Mesenchymal stem cell (in vitro differentiated cells and primary cell): ENCODE measurements at regions not wholly inside any gene's neighbourhood (a gene's known extent, or its start where the extent isn't known, plus 50 kb on each side); places are given as distances from the start of the nearest gene placed in this dataset.

ENCODE experiments used
- DNase-seq: peaks from one replicate; pipeline ENCODE4 v3.0.0-alpha.2; 2013
- H2AFZ ChIP-seq: one replicate; pipeline ENCODE4 v1.6.1; 2013; ENCODE audit warnings: low read depth, mild to moderate bottlenecking, control low read depth, inconsistent platforms, low read length, moderate library complexity
- H2AK5ac ChIP-seq: 2 replicates; pipeline ENCODE4 v1.6.1; 2013; ENCODE audit warnings: low read length, moderate library complexity, mild to moderate bottlenecking, inconsistent platforms; ENCODE audit not compliant: severe bottlenecking
- H2BK120ac ChIP-seq: one replicate; pipeline ENCODE4 v1.6.1; 2013; ENCODE audit warnings: low read depth, mild to moderate bottlenecking, inconsistent platforms, low read length, moderate library complexity
- H2BK12ac ChIP-seq, 2 experiments: one replicate each; pipeline ENCODE4 v1.6.1; 2013; ENCODE audit warnings: inconsistent platforms in 2 of 2, low read length in 2 of 2, mild to moderate bottlenecking in 2 of 2, moderate library complexity in 2 of 2, control low read depth in 1 of 2
- H2BK15ac ChIP-seq: one replicate; pipeline ENCODE4 v1.6.1; 2013; ENCODE audit warnings: mild to moderate bottlenecking, low read depth, inconsistent platforms; ENCODE audit not compliant: poor library complexity, severe bottlenecking
- H2BK5ac ChIP-seq: 2 replicates; pipeline ENCODE4 v1.6.1; 2013; ENCODE audit warnings: low read depth, mild to moderate bottlenecking, low read length, control low read depth, inconsistent platforms; ENCODE audit not compliant: poor library complexity, severe bottlenecking
- H3K14ac ChIP-seq, 2 experiments: one replicate each; pipeline ENCODE4 v1.6.1; 2013; ENCODE audit warnings: inconsistent platforms in 2 of 2, low read length in 2 of 2, control low read depth in 1 of 2, mild to moderate bottlenecking in 1 of 2, moderate library complexity in 1 of 2
- H3K18ac ChIP-seq, 2 experiments: one replicate each; pipeline ENCODE4 v1.6.1; 2013; ENCODE audit warnings: inconsistent platforms in 2 of 2, low read length in 2 of 2, control low read depth in 1 of 2, low read depth in 1 of 2, mild to moderate bottlenecking in 1 of 2
- H3K23ac ChIP-seq, 2 experiments: one replicate each; pipeline ENCODE4 v1.6.1; 2013; ENCODE audit warnings: inconsistent platforms in 2 of 2, low read length in 2 of 2, mild to moderate bottlenecking in 2 of 2, moderate library complexity in 2 of 2, control low read depth in 1 of 2
- H3K27ac ChIP-seq: 2 replicates; pipeline ENCODE4 v1.5.1; 2013; ENCODE audit warnings: mild to moderate bottlenecking, moderate library complexity, low read length, control low read depth, inconsistent platforms; ENCODE audit not compliant: poor library complexity, severe bottlenecking
- H3K27me3 ChIP-seq, 2 experiments: 2 replicates each; pipeline versions ENCODE4 v1.6.1 to v1.7.0; 2013; ENCODE audit warnings: low read length in 2 of 2, mild to moderate bottlenecking in 2 of 2, moderate library complexity in 2 of 2, control low read depth in 1 of 2, inconsistent platforms in 1 of 2; ENCODE audit not compliant: control insufficient read depth in 1 of 2, insufficient read depth in 1 of 2
- H3K36me3 ChIP-seq, 2 experiments: 2 replicates each; pipeline versions ENCODE4 v1.6.1 to v1.7.0; 2013; ENCODE audit warnings: low read length in 2 of 2, control low read depth in 1 of 2, inconsistent platforms in 1 of 2, low read depth in 1 of 2, mild to moderate bottlenecking in 1 of 2; ENCODE audit not compliant: insufficient read depth in 2 of 2, control insufficient read depth in 1 of 2
- H3K4ac ChIP-seq, 2 experiments: one replicate each; pipeline ENCODE4 v1.6.1; 2013; ENCODE audit warnings: inconsistent platforms in 2 of 2, low read length in 2 of 2, mild to moderate bottlenecking in 2 of 2, moderate library complexity in 2 of 2, control low read depth in 1 of 2, low read depth in 1 of 2
- H3K4me1 ChIP-seq: 2 replicates; pipeline ENCODE4 v1.6.1; 2013; ENCODE audit warnings: low read depth, low read length, control low read depth; ENCODE audit not compliant: control insufficient read depth, insufficient read depth
- H3K4me2 ChIP-seq: 2 replicates; pipeline ENCODE4 v1.6.1; 2013; ENCODE audit warnings: low read length, mild to moderate bottlenecking, inconsistent platforms; ENCODE audit not compliant: poor library complexity, severe bottlenecking
- H3K4me3 ChIP-seq, 2 experiments: 2 replicates each; pipeline versions ENCODE4 v1.5.1 to v1.7.0; 2013; ENCODE audit warnings: low read length in 2 of 2, mild to moderate bottlenecking in 2 of 2, control low read depth in 1 of 2, low read depth in 1 of 2; ENCODE audit not compliant: insufficient read depth in 1 of 2
- H3K79me1 ChIP-seq: replicated peaks from 2 replicates; pipeline ENCODE4 v1.6.1; 2013; ENCODE audit warnings: mild to moderate bottlenecking, control low read depth, low read length, inconsistent platforms; ENCODE audit not compliant: poor library complexity, severe bottlenecking
- H3K9ac ChIP-seq: 2 replicates; pipeline ENCODE4 v1.7.0; 2013; ENCODE audit warnings: mild to moderate bottlenecking, low read length, moderate library complexity
- H3K9me3 ChIP-seq: 2 replicates; pipeline ENCODE4 v1.7.0; 2013; ENCODE audit warnings: mild to moderate bottlenecking, low read length; ENCODE audit not compliant: control insufficient read depth
- H4K8ac ChIP-seq: one replicate; pipeline ENCODE4 v1.6.1; 2013; ENCODE audit warnings: inconsistent platforms, mild to moderate bottlenecking, low read length, moderate library complexity
- H4K91ac ChIP-seq: one replicate; pipeline ENCODE4 v1.6.1; 2013; ENCODE audit warnings: mild to moderate bottlenecking, low read length, inconsistent platforms
- WGBS: methylation state at CpG from one replicate; pipeline ENCODE4 v1.1.7; 2013; ENCODE audit warnings: mixed read lengths; 5-methylcytosine and 5-hydroxymethylcytosine counted together

- no peak for DNase-seq
- Histone ChIP-seq H3K14ac (no peak overlapping the region), H3K4ac (no peak overlapping the region), H3K18ac (no peak overlapping the region), H2BK12ac (no peak overlapping the region), H3K4me1 (no peaks in the 10 kb centered on the region), H2BK15ac (no peak overlapping the region), H3K4me3 (no peak overlapping the region), H3K9ac (no peak overlapping the region), H2AK5ac (no peak overlapping the region), H3K4me2 (no peak overlapping the region), H3K79me1 (no peaks in the 10 kb centered on the region), H3K23ac (no peak overlapping the region), H3K27ac (no peak overlapping the region), H3K9me3 (peaks cover 4% of the 10 kb centered on the region), H4K8ac (no peak overlapping the region), H3K36me3 (no peaks in the 10 kb centered on the region), H2BK5ac (no peak overlapping the region), H2AFZ (no peak overlapping the region), H3K27me3 (no peaks in the 10 kb centered on the region), H2BK120ac (no peak overlapping the region), H4K91ac (no peak overlapping the region)
- WGBS, result 92% methylated on average over 1 of the region's 1 CpG
These were observed 298.7 kb downstream of the RPL10L start for GRCh38 chr14:46352844-46353243.

GRCh38 chr14:46344327-46344937 is 307.1 kb downstream of the RPL10L start:
- no peaks in the 10 kb centered on the region for H3K36me3 ChIP-seq
- H2BK12ac ChIP-seq, result no peak overlapping the region
- H3K14ac ChIP-seq, result no peak overlapping the region
- 35% methylated on average over 2 of the region's 4 CpGs for WGBS
- H3K9ac ChIP-seq, result no peak overlapping the region
- H4K91ac ChIP-seq, result no peak overlapping the region
- no peak overlapping the region for H3K4me2 ChIP-seq
- H3K27me3 ChIP-seq, result no peaks in the 10 kb centered on the region
- H3K4me3 ChIP-seq, result no peak overlapping the region
- no peaks in the 10 kb centered on the region for H3K79me1 ChIP-seq
- H2BK120ac ChIP-seq, result no peak overlapping the region
- DNase-seq, result peak; percentile 52
- no peaks in the 10 kb centered on the region for H3K4me1 ChIP-seq
- no peak overlapping the region for H3K27ac ChIP-seq
- H2AFZ ChIP-seq, result no peak overlapping the region
- H2AK5ac ChIP-seq, result no peak overlapping the region
- H3K4ac ChIP-seq, result no peak overlapping the region
- H2BK5ac ChIP-seq, result no peak overlapping the region
- no peak overlapping the region for H3K23ac ChIP-seq
- no peak overlapping the region for H3K18ac ChIP-seq
- H4K8ac ChIP-seq, result no peak overlapping the region
- no peaks in the 10 kb centered on the region for H3K9me3 ChIP-seq
- H2BK15ac ChIP-seq, result no peak overlapping the region

GRCh38 chr14:46325777-46326176 is 325.8 kb downstream of the RPL10L start:
- H4K8ac ChIP-seq, result no peak overlapping the region
- H3K4me1 ChIP-seq, result no peaks in the 10 kb centered on the region
- H3K4me3 ChIP-seq, result no peak overlapping the region
- H2AFZ ChIP-seq, result no peak overlapping the region
- H4K91ac ChIP-seq, result no peak overlapping the region
- H2BK120ac ChIP-seq, result no peak overlapping the region
- no peak overlapping the region for H3K4ac ChIP-seq
- peak overlapping the region in 1 of 2 experiments; percentile 3 for H2BK12ac ChIP-seq
- no peak for DNase-seq
- no peaks in the 10 kb centered on the region for H3K79me1 ChIP-seq
- H2BK5ac ChIP-seq, result no peak overlapping the region
- no peaks in the 10 kb centered on the region for H3K36me3 ChIP-seq
- H2BK15ac ChIP-seq, result no peak overlapping the region
- H3K9me3 ChIP-seq, result no peaks in the 10 kb centered on the region
- H3K18ac ChIP-seq, result no peak overlapping the region
- H3K4me2 ChIP-seq, result no peak overlapping the region
- no peak overlapping the region for H3K23ac ChIP-seq
- no peak overlapping the region for H3K27ac ChIP-seq
- H2AK5ac ChIP-seq, result no peak overlapping the region
- no peak overlapping the region for H3K9ac ChIP-seq
- WGBS, result no CpG with 5 or more reads among the region's 2 CpGs
- H3K27me3 ChIP-seq, result no peaks in the 10 kb centered on the region
- H3K14ac ChIP-seq, result no peak overlapping the region

- no peak overlapping the region for H3K18ac ChIP-seq
- H3K4me3 ChIP-seq, result no peak overlapping the region
- H3K36me3 ChIP-seq, result no peaks in the 10 kb centered on the region
- H2AFZ ChIP-seq, result no peak overlapping the region
- H2AK5ac ChIP-seq, result no peak overlapping the region
- no peak overlapping the region for H3K9ac ChIP-seq
- no peak overlapping the region for H3K14ac ChIP-seq
- no peak overlapping the region for H2BK5ac ChIP-seq
- peak overlapping the region; percentile 75 for H4K8ac ChIP-seq
- WGBS, result 86% methylated on average over 5 of the region's 5 CpGs
- H3K4ac ChIP-seq, result peak overlapping the region in 1 of 2 experiments; percentile 60
- H3K27me3 ChIP-seq, result no peaks in the 10 kb centered on the region
- no peaks in the 10 kb centered on the region for H3K79me1 ChIP-seq
- no peak overlapping the region for H2BK120ac ChIP-seq
- no peak overlapping the region for H2BK15ac ChIP-seq
- H2BK12ac ChIP-seq, result peak overlapping the region in 1 of 2 experiments; percentile 93
- no peak overlapping the region for H3K23ac ChIP-seq
- H3K4me2 ChIP-seq, result no peak overlapping the region
- H3K27ac ChIP-seq, result no peak overlapping the region
- no peak for DNase-seq
- no peaks in the 10 kb centered on the region for H3K9me3 ChIP-seq
- no peaks in the 10 kb centered on the region for H3K4me1 ChIP-seq
- H4K91ac ChIP-seq, result peak overlapping the region; percentile 68
These were observed 326.4 kb downstream of the RPL10L start for GRCh38 chr14:46325157-46325556.
